ENCODE measurements at regions not wholly inside any gene's neighbourhood (a gene's known extent, or its start where the extent isn't known, plus 50 kb on each side); places are given as distances from the start of the nearest gene placed in this dataset.

GRCh38 chr10:128865436-128866195 lies 601.4 kb upstream of the MGMT start:
- BruUV-seq (replicated peaks): no TSS peak
- no peak overlapping the region for H2AFZ ChIP-seq (ENCODE audit: low read depth, low read length)
- no peaks in the 10 kb centered on the region for H3K36me3 ChIP-seq (ENCODE audit: control insufficient read depth in 2 of 2, extremely low read depth in 1 of 2, insufficient read depth in 2 of 2, low read length in 2 of 2)
- DNase-seq (ENCODE audit: low read depth, low spot score) (no peak), FAIRE-seq (no peak)
- H3K27ac ChIP-seq (ENCODE audit: insufficient read depth, low read depth, low read length): no peak overlapping the region
- H3K27me3 ChIP-seq (ENCODE audit: control insufficient read depth in 2 of 2, insufficient read depth in 2 of 2, low read length in 2 of 2): no peaks in the 10 kb centered on the region
- CTCF ChIA-PET: no interaction called here
- H3K79me2 ChIP-seq (ENCODE audit: control insufficient read depth, insufficient read depth, low read length): no peaks in the 10 kb centered on the region
- no peaks in the 10 kb centered on the region for H3K4me1 ChIP-seq (ENCODE audit: control insufficient read depth, extremely low read depth, insufficient read depth, low read length)
- no peaks in the 10 kb centered on the region for H3K9me3 ChIP-seq (replicated peaks; ENCODE audit: control insufficient read depth, insufficient read depth, low read length)
- H3K4me3 ChIP-seq (replicated peaks in 1 of 3; ENCODE audit: insufficient read depth in 1 of 3, low read depth in 1 of 3, low read length in 3 of 3): no peak overlapping the region
- no peak for TF ChIP-seq CTCF (IDR thresholded peaks at IDR 0.05; ENCODE audit: extremely low read depth in 1 of 2, insufficient read depth in 1 of 2, low read depth in 1 of 2, low read length in 2 of 2)
- no peak for TF ChIP-seq GATA2 (IDR thresholded peaks at IDR 0.05; ENCODE audit: insufficient read depth, insufficient read length, low read depth, low read length)
- TF ChIP-seq JUN (IDR thresholded peaks at IDR 0.05; ENCODE audit: borderline replicate concordance, insufficient read depth, insufficient read length, low read depth): no peak
- no peak for TF ChIP-seq POLR2A (IDR thresholded peaks at IDR 0.05; ENCODE audit: low read depth, low read length)
- TF ChIP-seq MAX (IDR thresholded peaks at IDR 0.05; ENCODE audit: insufficient read depth, insufficient read length): no peak
- no peak for TF ChIP-seq MYC (IDR thresholded peaks at IDR 0.05; ENCODE audit: low read depth, low read length)
- TF ChIP-seq EZH2 (IDR thresholded peaks at IDR 0.05; ENCODE audit: borderline replicate concordance, low read depth, low read length, severe bottlenecking): no peak
- no peak for TF ChIP-seq POLR2AphosphoS5 (IDR thresholded peaks at IDR 0.05; ENCODE audit: insufficient read depth, low read depth, low read length)
- TF ChIP-seq FOS (IDR thresholded peaks at IDR 0.05; ENCODE audit: borderline replicate concordance, insufficient read depth, low read length): no peak
- dilution Hi-C loops (cut with MboI; ENCODE audit: extremely low pct_ligation_motif_present, low sequenced_read_pairs): no loop called here
- H4K20me1 ChIP-seq (replicated peaks; ENCODE audit: control insufficient read depth, extremely low read depth, insufficient read depth, low read length): no peaks in the 10 kb centered on the region
- H3K9ac ChIP-seq (replicated peaks; ENCODE audit: extremely low read depth, insufficient read depth, low read length): no peak overlapping the region
- intact Hi-C loops (cut with micrococcal nuclease): no loop called here
- H3K9me1 ChIP-seq (replicated peaks; ENCODE audit: control insufficient read depth, extremely low read depth, insufficient read depth, low read length): no peaks in the 10 kb centered on the region
- POLR2A ChIA-PET: no interaction called here
- no peak overlapping the region for H3K4me2 ChIP-seq (ENCODE audit: insufficient read depth, low read length)
